H1 (cell line): ENCODE measurements at regions not wholly inside any gene's neighbourhood (a gene's known extent, or its start where the extent isn't known, plus 50 kb on each side); places are given as distances from the start of the nearest gene placed in this dataset.

Source experiments
- CTCF ChIA-PET: fragments of 300-600 bp; sonication (Branson Sonifier 250); formaldehyde crosslinking; loops from one replicate; lab custom pipeline; 2021; ENCODE audit not compliant: partially characterized antibody; lab: Charles Lee
- POLR2A ChIA-PET: fragments of 300-600 bp; sonication (Branson Sonifier 250); formaldehyde crosslinking; loops from one replicate; lab custom pipeline; 2021; ENCODE audit warnings: inconsistent platforms; ENCODE audit not compliant: partially characterized antibody; lab: Charles Lee
- DNase-seq, 2 experiments: peaks; one replicate each; pipeline versions ENCODE4 v3.0.0 to v3.0.0-alpha.2; 2010 to 2022; ENCODE audit warnings: low spot score in 2 of 2, low read depth in 1 of 2, mixed read lengths in 1 of 2
- FAIRE-seq: peaks from 2 replicates; lab custom pipeline; 2011; peaks lifted over from hg19 to GRCh38; lab: Jason Lieb, UNC
- H2AFZ ChIP-seq: 2 replicates; pipeline ENCODE4 v1.8.1; 2012; ENCODE audit warnings: low read length, inconsistent platforms
- H2AK5ac ChIP-seq: 2 replicates; pipeline ENCODE4 v1.6.1; 2013; ENCODE audit warnings: low read depth, low read length
- H2BK120ac ChIP-seq: replicated peaks from 2 replicates; pipeline ENCODE3; 2013; ENCODE audit warnings: low read depth, low read length, inconsistent platforms
- H2BK12ac ChIP-seq: 2 replicates; pipeline ENCODE4 v1.6.1; 2013; ENCODE audit warnings: low read depth, low read length
- H2BK15ac ChIP-seq: 2 replicates; pipeline ENCODE4 v1.6.1; 2013; ENCODE audit warnings: low read length
- H2BK20ac ChIP-seq: 2 replicates; pipeline ENCODE4 v1.6.1; 2013; ENCODE audit warnings: low read length
- H2BK5ac ChIP-seq: 2 replicates; pipeline ENCODE4 v1.6.1; 2013; ENCODE audit warnings: low read depth, low read length
- H3K14ac ChIP-seq: 2 replicates; pipeline ENCODE4 v1.6.1; 2013; ENCODE audit warnings: inconsistent platforms; ENCODE audit not compliant: insufficient read length
- H3K18ac ChIP-seq: 2 replicates; pipeline ENCODE4 v1.6.1; 2013; ENCODE audit warnings: low read length; ENCODE audit errors: extremely low read depth
- H3K23ac ChIP-seq: 2 replicates; pipeline ENCODE4 v1.6.1; 2013; ENCODE audit warnings: inconsistent platforms; ENCODE audit not compliant: insufficient read length
- H3K23me2 ChIP-seq: 2 replicates; pipeline ENCODE4 v1.6.1; 2013; ENCODE audit warnings: low read depth, low read length
- H3K27ac ChIP-seq: 2 replicates; pipeline ENCODE4 v1.6.1; 2011; ENCODE audit warnings: low read depth, low read length, inconsistent platforms
- H3K27me3 ChIP-seq, 4 experiments: replicated peaks in 1 of 4; 1 replicate in 1 of 4; 2 replicates in 3 of 4; pipeline versions ENCODE4 v1.6.1 to v1.8.1; 2011 to 2013; ENCODE audit warnings: low read length in 3 of 4, mild to moderate bottlenecking in 3 of 4, inconsistent platforms in 2 of 4, mixed read lengths in 2 of 4, moderate library complexity in 1 of 4; ENCODE audit not compliant: control insufficient read depth in 3 of 4, insufficient read depth in 3 of 4; ENCODE audit errors: extremely low read depth in 1 of 4
- H3K36me3 ChIP-seq, 4 experiments: 2 replicates each; pipeline versions ENCODE4 v1.6.1 to v1.8.1; 2011 to 2013; ENCODE audit warnings: mild to moderate bottlenecking in 4 of 4, low read length in 3 of 4, moderate library complexity in 2 of 4, control low read depth in 1 of 4, inconsistent platforms in 1 of 4; ENCODE audit not compliant: insufficient read depth in 4 of 4, control insufficient read depth in 2 of 4
- H3K4ac ChIP-seq: replicated peaks from 2 replicates; pipeline ENCODE3; 2013; ENCODE audit warnings: low read length, low read depth, mixed read lengths, inconsistent platforms; ENCODE audit not compliant: insufficient read length
- H3K4me1 ChIP-seq, 4 experiments: replicated peaks in 1 of 4; 1 replicate in 1 of 4; 2 replicates in 3 of 4; pipeline versions ENCODE4 v1.6.1 to v1.8.1; 2011 to 2013; ENCODE audit warnings: low read length in 3 of 4, inconsistent platforms in 2 of 4, mixed read lengths in 1 of 4; ENCODE audit not compliant: insufficient read depth in 4 of 4, control insufficient read depth in 3 of 4
- H3K4me2 ChIP-seq, 2 experiments: 2 replicates each; pipeline versions ENCODE4 v1.6.1 to v1.8.1; 2011 to 2013; ENCODE audit warnings: low read depth in 2 of 2, low read length in 2 of 2, control low read depth in 1 of 2, inconsistent platforms in 1 of 2, mild to moderate bottlenecking in 1 of 2; ENCODE audit not compliant: insufficient read depth in 1 of 2
- H3K4me3 ChIP-seq, 4 experiments: fragments of 200-600, 300-600 bp in 1 of 4; sonication (generic), shearing (Covaris generic), sonication (Bioruptor Twin) in 1 of 4; 2 replicates each; pipeline versions ENCODE4 v1.5.1 to v1.8.1; 2011 to 2016; ENCODE audit warnings: low read length in 4 of 4, low read depth in 3 of 4, control low read depth in 2 of 4, inconsistent platforms in 2 of 4, mild to moderate bottlenecking in 2 of 4, mixed read lengths in 1 of 4, moderate library complexity in 1 of 4; ENCODE audit not compliant: insufficient read depth in 2 of 4; ENCODE audit errors: extremely low read depth in 1 of 4
- H3K56ac ChIP-seq: replicated peaks from 2 replicates; pipeline ENCODE3; 2013; ENCODE audit warnings: low read depth, mild to moderate bottlenecking, mixed read lengths, low read length, inconsistent platforms; ENCODE audit not compliant: insufficient read length
- H3K79me1 ChIP-seq: 2 replicates; pipeline ENCODE4 v1.6.1; 2013; ENCODE audit warnings: low read depth, low read length, control low read depth
- H3K79me2 ChIP-seq, 2 experiments: 2 replicates each; pipeline versions ENCODE4 v1.6.1 to v1.8.1; 2012 to 2013; ENCODE audit warnings: low read length in 2 of 2, mild to moderate bottlenecking in 2 of 2, inconsistent platforms in 1 of 2; ENCODE audit not compliant: insufficient read depth in 2 of 2, control insufficient read depth in 1 of 2
- H3K9ac ChIP-seq, 4 experiments: replicated peaks in 1 of 4; 1 replicate in 1 of 4; 2 replicates in 3 of 4; pipeline versions ENCODE4 v1.6.1 to v1.8.1; 2011 to 2013; ENCODE audit warnings: low read depth in 3 of 4, low read length in 3 of 4, control low read depth in 2 of 4, mild to moderate bottlenecking in 2 of 4, moderate library complexity in 2 of 4, inconsistent platforms in 1 of 4; ENCODE audit errors: extremely low read depth in 1 of 4
- H3K9me3 ChIP-seq, 2 experiments: 2 replicates each; pipeline versions ENCODE4 v1.6.1 to v1.8.1; 2012 to 2013; ENCODE audit warnings: mild to moderate bottlenecking in 2 of 2, moderate library complexity in 2 of 2, control low read depth in 1 of 2, inconsistent platforms in 1 of 2, low read depth in 1 of 2, low read length in 1 of 2, mixed read lengths in 1 of 2; ENCODE audit not compliant: insufficient read depth in 2 of 2
- H4K20me1 ChIP-seq, 2 experiments: replicated peaks in 1 of 2; 2 replicates each; pipeline versions ENCODE3 to v1.8.1; 2011 to 2013; ENCODE audit warnings: inconsistent platforms in 2 of 2, low read length in 2 of 2, mild to moderate bottlenecking in 1 of 2; ENCODE audit not compliant: insufficient read depth in 2 of 2, control insufficient read depth in 1 of 2
- H4K5ac ChIP-seq: 2 replicates; pipeline ENCODE4 v1.6.1; 2013; ENCODE audit warnings: low read length, low read depth, mixed read lengths, inconsistent platforms; ENCODE audit not compliant: insufficient read length
- H4K8ac ChIP-seq: 2 replicates; pipeline ENCODE4 v1.8.0; 2013; ENCODE audit warnings: mild to moderate bottlenecking, moderate library complexity, low read length, inconsistent platforms; ENCODE audit not compliant: insufficient read depth; ENCODE audit errors: extremely low read depth
- H4K91ac ChIP-seq: replicated peaks from 2 replicates; pipeline ENCODE3; 2013; ENCODE audit warnings: low read length, mixed read lengths, inconsistent platforms; ENCODE audit not compliant: insufficient read length
- GTF2F1 ChIP-seq: IDR thresholded peaks from 2 replicates; pipeline ENCODE4 v1.6.1; 2012; ENCODE audit warnings: low read depth, low read length, improper control_type of control experiment, borderline replicate concordance
- WGBS, 2 experiments: shearing (Covaris generic) in 1 of 2; methylation state at CpG; one replicate each; pipeline versions ENCODE4 v1.1.6 to v1.1.7; 2013 to 2015; ENCODE audit warnings: low lambda C conversion rate in 2 of 2, mixed read lengths in 2 of 2, inconsistent platforms in 1 of 2, low coverage in 1 of 2, missing lambda C conversion rate in 1 of 2; ENCODE audit not compliant: insufficient replicate concordance in 2 of 2, insufficient coverage in 1 of 2, insufficient read length in 1 of 2; ENCODE audit errors: extremely low coverage in 1 of 2, missing lambda C conversion rate in 1 of 2; 5-methylcytosine and 5-hydroxymethylcytosine counted together

DNA sequence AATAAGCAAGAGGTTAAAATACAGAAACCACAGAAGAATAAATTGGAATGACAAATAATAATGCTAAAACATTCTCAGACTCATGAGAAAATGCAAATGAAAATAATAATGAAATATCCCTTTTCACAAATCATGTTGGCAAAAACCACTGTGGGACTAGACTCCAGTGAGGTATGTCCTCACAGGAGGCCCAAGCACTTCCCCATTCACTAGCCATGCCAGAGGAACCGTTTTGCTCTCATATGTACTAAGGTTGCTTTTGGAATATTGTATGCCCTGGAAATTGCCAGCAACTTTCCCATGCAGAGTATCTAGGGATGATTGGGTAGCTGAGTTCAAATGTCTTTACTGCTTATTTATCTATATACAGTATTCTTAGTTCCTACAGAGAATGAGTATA, 106.2 kb upstream of the CHORDC1 start:
- Histone ChIP-seq H3K23ac (no peak overlapping the region), H3K4me3 (no peak overlapping the region), H3K36me3 (no peaks in the 10 kb centered on the region), H2BK5ac (no peak overlapping the region), H2BK120ac (no peak overlapping the region), H3K4me2 (no peak overlapping the region), H3K9ac (no peak overlapping the region), H2AK5ac (no peak overlapping the region), H3K27ac (no peak overlapping the region), H3K79me2 (no peaks in the 10 kb centered on the region), H3K14ac (no peak overlapping the region), H3K18ac (no peak overlapping the region), H4K5ac (no peak overlapping the region), H3K9me3 (no peaks in the 10 kb centered on the region), H3K56ac (no peak overlapping the region), H2BK12ac (no peak overlapping the region), H4K8ac (no peak overlapping the region), H4K91ac (no peak overlapping the region), H3K27me3 (no peaks in the 10 kb centered on the region), H4K20me1 (no peaks in the 10 kb centered on the region), H3K4me1 (no peaks in the 10 kb centered on the region), H3K23me2 (no peaks in the 10 kb centered on the region), H3K4ac (no peak overlapping the region), H2BK20ac (no peak overlapping the region), H3K79me1 (no peaks in the 10 kb centered on the region), H2BK15ac (no peak overlapping the region), H2AFZ (no peak overlapping the region)
- ChIA-PET CTCF (no interaction called here), POLR2A (no interaction called here)
- DNase-seq (no peak), FAIRE-seq (no peak)
- 95% methylated on average over 1 of the region's 1 CpG; no CpG with 5 or more reads in 1 of the 2 experiments for WGBS, 2 experiments
- no peak for TF ChIP-seq GTF2F1
